CD8-positive, alpha-beta memory T cell (primary cell): ENCODE measurements at regions not wholly inside any gene's neighbourhood (a gene's known extent, or its start where the extent isn't known, plus 50 kb on each side); places are given as distances from the start of the nearest gene placed in this dataset.
A peak's percentile ranks its signal among the peaks of the same experiment; 100 is the strongest.
"Not testable (repeated sequence)": the region's sequence is repeated elsewhere in the genome, so short reads cannot be mapped to it uniquely, and the experiment has no call there.

Source experiments
- CTCF ChIA-PET: fragments of 350-600 bp; sonication (Branson Sonifier 250); formaldehyde crosslinking; loops from one replicate; lab custom pipeline; 2021; ENCODE audit warnings: antibody characterized with exemption; lab: Charles Lee
- POLR2A ChIA-PET: fragments of 350-600 bp; sonication (Branson Sonifier 250); formaldehyde crosslinking; loops from one replicate; lab custom pipeline; 2021; ENCODE audit warnings: antibody characterized with exemption; lab: Charles Lee
- DNase-seq, 5 donors: peaks; one replicate each; pipeline versions ENCODE4 v3.0.0 to v3.0.0-alpha.2; 2020 to 2022; ENCODE audit warnings: mixed read lengths in 1 of 5
- H3K27ac ChIP-seq: one replicate; pipeline ENCODE4 v1.7.0; 2013; ENCODE audit warnings: low read depth, mild to moderate bottlenecking, low read length, moderate library complexity
- H3K27me3 ChIP-seq: 2 replicates; pipeline ENCODE4 v1.7.0; 2013; ENCODE audit warnings: low read length, mild to moderate bottlenecking; ENCODE audit not compliant: insufficient read depth, poor library complexity, severe bottlenecking
- H3K36me3 ChIP-seq: 2 replicates; pipeline ENCODE4 v1.7.0; 2013; ENCODE audit warnings: mild to moderate bottlenecking, low read length, moderate library complexity; ENCODE audit not compliant: insufficient read depth
- H3K4me1 ChIP-seq: 2 replicates; pipeline ENCODE4 v1.7.0; 2013; ENCODE audit warnings: mild to moderate bottlenecking, low read length, moderate library complexity; ENCODE audit not compliant: insufficient read depth
- H3K4me3 ChIP-seq: 2 replicates; pipeline ENCODE4 v1.7.0; 2013; ENCODE audit warnings: mild to moderate bottlenecking, low read length
- H3K9me3 ChIP-seq: 2 replicates; pipeline ENCODE4 v1.7.0; 2013; ENCODE audit warnings: mild to moderate bottlenecking, low read length
- H3K27ac Mint-ChIP-seq, 8 donors: one replicate each; pipeline ENCODE4 v1.8.0; 2020 to 2021; ENCODE audit warnings: mixed read lengths in 8 of 8, mild to moderate bottlenecking in 6 of 8, inconsistent platforms in 3 of 8, moderate library complexity in 3 of 8
- H3K27me3 Mint-ChIP-seq, 2 donors: one replicate each; pipeline ENCODE4 v1.8.0; 2020 to 2021; ENCODE audit warnings: mixed read lengths in 2 of 2, mild to moderate bottlenecking in 1 of 2, moderate library complexity in 1 of 2
- H3K36me3 Mint-ChIP-seq, 3 donors: one replicate each; pipeline ENCODE4 v1.8.0; 2020 to 2021; ENCODE audit warnings: mixed read lengths in 3 of 3, inconsistent platforms in 1 of 3, mild to moderate bottlenecking in 1 of 3
- H3K4me1 Mint-ChIP-seq, 3 donors: one replicate each; pipeline ENCODE4 v1.8.0; 2020 to 2021; ENCODE audit warnings: mixed read lengths in 3 of 3, inconsistent platforms in 1 of 3, mild to moderate bottlenecking in 1 of 3
- H3K4me3 Mint-ChIP-seq, 7 donors: one replicate each; pipeline ENCODE4 v1.8.0; 2020 to 2021; ENCODE audit warnings: mixed read lengths in 7 of 7, mild to moderate bottlenecking in 6 of 7, moderate library complexity in 4 of 7, inconsistent platforms in 2 of 7
- H3K9me3 Mint-ChIP-seq, 5 donors: one replicate each; pipeline ENCODE4 v1.8.0; 2020 to 2022; ENCODE audit warnings: mixed read lengths in 5 of 5, mild to moderate bottlenecking in 3 of 5, moderate library complexity in 2 of 5, inconsistent platforms in 1 of 5

GRCh38 chr18:10175333-10175732 lies 261.5 kb downstream of the VAPA start:
- DNase-seq, H3K36me3 Mint-ChIP-seq, H3K4me3 Mint-ChIP-seq, POLR2A ChIA-PET, H3K4me1 Mint-ChIP-seq, H3K4me3 ChIP-seq, CTCF ChIA-PET, H3K36me3 ChIP-seq, H3K27me3 Mint-ChIP-seq, H3K9me3 ChIP-seq, H3K4me1 ChIP-seq, H3K9me3 Mint-ChIP-seq, H3K27ac Mint-ChIP-seq, H3K27me3 ChIP-seq, H3K27ac ChIP-seq: not testable (repeated sequence)

- H3K27ac ChIP-seq, H3K36me3 Mint-ChIP-seq, H3K4me1 ChIP-seq, POLR2A ChIA-PET, H3K27me3 ChIP-seq, H3K4me3 ChIP-seq, H3K4me3 Mint-ChIP-seq, CTCF ChIA-PET, H3K9me3 ChIP-seq, H3K9me3 Mint-ChIP-seq, H3K27me3 Mint-ChIP-seq, H3K36me3 ChIP-seq, H3K27ac Mint-ChIP-seq, H3K4me1 Mint-ChIP-seq: not testable (repeated sequence)
- peak in 1 of 5 donors; percentile 11 for DNase-seq
These were observed 265.5 kb downstream of the VAPA start for GRCh38 chr18:10179326-10179725.

GRCh38 chr18:10182009-10182624 lies 268.3 kb downstream of the VAPA start:
- H3K36me3 Mint-ChIP-seq = no peaks in the 10 kb centered on the region
- Histone ChIP-seq H3K27me3 (no peaks in the 10 kb centered on the region), H3K4me1 (no peaks in the 10 kb centered on the region), H3K9me3 (no peaks in the 10 kb centered on the region), H3K4me3 (no peak overlapping the region), H3K36me3 (no peaks in the 10 kb centered on the region), H3K27ac (no peak overlapping the region)
- no peak overlapping the region for H3K4me3 Mint-ChIP-seq
- H3K4me1 Mint-ChIP-seq = no peaks in the 10 kb centered on the region
- no peak for DNase-seq
- H3K27ac Mint-ChIP-seq = no peak overlapping the region
- ChIA-PET CTCF (no interaction called here), POLR2A (no interaction called here)
- H3K27me3 Mint-ChIP-seq = peaks cover under 1 to 7% of the 10 kb centered on the region in 2 donors
- peaks cover 7 to 15% (median 9%) of the 10 kb centered on the region in 5 donors for H3K9me3 Mint-ChIP-seq

- Histone ChIP-seq H3K27me3 (no peaks in the 10 kb centered on the region), H3K27ac (no peak overlapping the region), H3K4me3 (no peak overlapping the region), H3K36me3 (no peaks in the 10 kb centered on the region), H3K9me3 (no peaks in the 10 kb centered on the region), H3K4me1 (no peaks in the 10 kb centered on the region)
- Mint-ChIP-seq H3K36me3 (no peaks in the 10 kb centered on the region), H3K4me1 (no peaks in the 10 kb centered on the region), H3K9me3 (peaks cover 7 to 15% (median 10%) of the 10 kb centered on the region in 5 donors), H3K4me3 (no peak overlapping the region), H3K27me3 (peaks cover 3 to 7% of the 10 kb centered on the region in 2 donors), H3K27ac (no peak overlapping the region)
- DNase-seq = no peak
- POLR2A ChIA-PET = no interaction called here
- CTCF ChIA-PET = no interaction called here
These were observed 269.7 kb upstream of the APCDD1 start for GRCh38 chr18:10184776-10185175.

- CTCF ChIA-PET = no interaction called here
- POLR2A ChIA-PET = no interaction called here
- Histone ChIP-seq H3K9me3 (no peaks in the 10 kb centered on the region), H3K36me3 (no peaks in the 10 kb centered on the region), H3K4me1 (no peaks in the 10 kb centered on the region), H3K27ac (no peak overlapping the region), H3K4me3 (no peak overlapping the region), H3K27me3 (no peaks in the 10 kb centered on the region)
- H3K36me3 Mint-ChIP-seq = no peaks in the 10 kb centered on the region
- peaks cover 5 to 8% (median 7%) of the 10 kb centered on the region in 5 donors for H3K9me3 Mint-ChIP-seq
- H3K4me1 Mint-ChIP-seq = no peaks in the 10 kb centered on the region
- no peak overlapping the region for H3K4me3 Mint-ChIP-seq
- no peak overlapping the region for H3K27ac Mint-ChIP-seq
- DNase-seq = no peak
- peaks cover 3 to 7% of the 10 kb centered on the region in 2 donors for H3K27me3 Mint-ChIP-seq
These were observed 265.2 kb upstream of the APCDD1 start for GRCh38 chr18:10188971-10189810.

- peaks cover 0 to 7% (median 3%) of the 10 kb centered on the region in 5 donors for H3K9me3 Mint-ChIP-seq
- POLR2A ChIA-PET = no interaction called here
These were observed 263.9 kb upstream of the APCDD1 start for GRCh38 chr18:10190564-10190963.

GRCh38 chr18:10193444-10193843 lies 261.0 kb upstream of the APCDD1 start:
- peaks cover 0 to 4% (median 0%) of the 10 kb centered on the region in 5 donors for H3K9me3 Mint-ChIP-seq
- Histone ChIP-seq H3K4me1 (no peaks in the 10 kb centered on the region), H3K9me3 (no peaks in the 10 kb centered on the region), H3K27me3 (no peaks in the 10 kb centered on the region), H3K4me3 (no peak overlapping the region), H3K36me3 (no peaks in the 10 kb centered on the region), H3K27ac (no peak overlapping the region)
- POLR2A ChIA-PET = no interaction called here
- H3K4me1 Mint-ChIP-seq = no peaks in the 10 kb centered on the region
- H3K27me3 Mint-ChIP-seq = no peaks in the 10 kb centered on the region
- no peak overlapping the region for H3K27ac Mint-ChIP-seq
- no peak overlapping the region for H3K4me3 Mint-ChIP-seq
- DNase-seq = no peak
- CTCF ChIA-PET = no interaction called here
- H3K36me3 Mint-ChIP-seq = no peaks in the 10 kb centered on the region

More at GRCh38 chr18:10190564-10190963, 263.9 kb upstream of the APCDD1 start:
- DNase-seq = no peak
- H3K27ac Mint-ChIP-seq = no peak overlapping the region
- no peaks in the 10 kb centered on the region for H3K36me3 Mint-ChIP-seq
- Histone ChIP-seq H3K4me1 (no peaks in the 10 kb centered on the region), H3K27ac (no peak overlapping the region), H3K27me3 (no peaks in the 10 kb centered on the region), H3K4me3 (no peak overlapping the region), H3K36me3 (no peaks in the 10 kb centered on the region), H3K9me3 (no peaks in the 10 kb centered on the region)
- H3K4me3 Mint-ChIP-seq = no peak overlapping the region
- peaks cover 0 to 3% of the 10 kb centered on the region in 2 donors for H3K27me3 Mint-ChIP-seq
- CTCF ChIA-PET = no interaction called here
- H3K4me1 Mint-ChIP-seq = no peaks in the 10 kb centered on the region

GRCh38 chr18:10194592-10194991 lies 259.8 kb upstream of the APCDD1 start:
- no peaks in the 10 kb centered on the region for H3K27me3 Mint-ChIP-seq
- Histone ChIP-seq H3K4me1 (no peaks in the 10 kb centered on the region), H3K9me3 (no peaks in the 10 kb centered on the region), H3K36me3 (no peaks in the 10 kb centered on the region), H3K27me3 (no peaks in the 10 kb centered on the region), H3K4me3 (no peak overlapping the region), H3K27ac (no peak overlapping the region)
- no peaks in the 10 kb centered on the region for H3K9me3 Mint-ChIP-seq
- H3K4me1 Mint-ChIP-seq = no peaks in the 10 kb centered on the region
- no peaks in the 10 kb centered on the region for H3K36me3 Mint-ChIP-seq
- CTCF ChIA-PET = no interaction called here
- no peak overlapping the region for H3K4me3 Mint-ChIP-seq
- POLR2A ChIA-PET = no interaction called here
- no peak for DNase-seq
- H3K27ac Mint-ChIP-seq = no peak overlapping the region
